ENCODE measurements at regions not wholly inside any gene's neighbourhood (a gene's known extent, or its start where the extent isn't known, plus 50 kb on each side); places are given as distances from the start of the nearest gene placed in this dataset.

DNA sequence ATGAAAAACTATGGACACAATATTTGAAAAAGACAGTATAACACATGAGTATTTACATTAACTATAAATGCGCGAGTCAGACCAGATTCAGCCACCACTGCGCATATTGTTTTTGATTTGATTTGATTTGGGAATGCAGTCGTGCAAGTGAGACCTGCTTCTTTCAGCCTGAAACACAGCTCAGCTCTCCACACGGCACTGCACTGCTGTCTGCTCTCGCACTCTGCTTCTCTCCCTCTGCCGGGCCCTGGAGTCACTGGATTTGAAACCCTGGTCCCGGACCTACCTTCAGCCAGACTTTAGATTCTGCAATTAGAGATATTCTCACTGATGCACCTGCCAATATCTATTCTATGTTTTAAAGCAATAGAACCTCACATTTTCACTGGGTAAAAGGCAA, 143.9 kb upstream of the TMEM132C start:
- Histone ChIP-seq H3K36me3 (ENCODE audit: control insufficient read depth in 2 of 4, insufficient read depth in 4 of 4, low read length in 3 of 4) (peaks cover 0 to 3% (median 0%) of the 10 kb centered on the region in 4 experiments; a peak in 1 of 8 replicates), H3K79me2 (ENCODE audit: control insufficient read depth in 1 of 2, insufficient read depth in 2 of 2, low read length in 2 of 2) (no peaks in the 10 kb centered on the region), H3K4me2 (ENCODE audit: insufficient read depth in 1 of 2, low read depth in 2 of 2, low read length in 2 of 2) (no peak overlapping the region), H2AFZ (ENCODE audit: low read length) (no peak overlapping the region), H3K14ac (ENCODE audit: insufficient read length) (no peak overlapping the region), H2AK5ac (ENCODE audit: low read depth, low read length) (no peak overlapping the region), H4K91ac (replicated peaks; ENCODE audit: insufficient read length, low read length) (no peak overlapping the region), H3K9ac (replicated peaks in 1 of 4; ENCODE audit: extremely low read depth in 1 of 4, low read depth in 3 of 4, low read length in 3 of 4) (no peak overlapping the region), H3K18ac (ENCODE audit: extremely low read depth, low read length) (no peak overlapping the region), H2BK5ac (ENCODE audit: low read depth, low read length) (no peak overlapping the region), H3K27me3 (replicated peaks in 1 of 4; ENCODE audit: control insufficient read depth in 3 of 4, extremely low read depth in 1 of 4, insufficient read depth in 3 of 4, low read length in 3 of 4) (no peaks in the 10 kb centered on the region; a peak in 1 of 7 replicates), H2BK120ac (replicated peaks; ENCODE audit: low read depth, low read length) (no peak overlapping the region), H3K27ac (ENCODE audit: low read depth, low read length) (no peak overlapping the region), H4K8ac (ENCODE audit: extremely low read depth, insufficient read depth, low read length) (no peak overlapping the region), H2BK15ac (ENCODE audit: low read length) (no peak overlapping the region), H2BK12ac (ENCODE audit: low read depth, low read length) (no peak overlapping the region), H3K4ac (replicated peaks; ENCODE audit: insufficient read length, low read depth, low read length) (no peak overlapping the region), H3K23ac (ENCODE audit: insufficient read length) (no peak overlapping the region), H3K23me2 (ENCODE audit: low read depth, low read length) (peaks cover 2% of the 10 kb centered on the region; the same call in 1 of the 2 replicates), H3K9me3 (ENCODE audit: insufficient read depth in 2 of 2, low read depth in 1 of 2, low read length in 1 of 2) (0 out of 4 replicates have a peak, but pooled peaks cover 0 to 6% of the 10 kb centered on the region in 2 experiments), H4K5ac (ENCODE audit: insufficient read length, low read depth, low read length) (no peak overlapping the region), H3K79me1 (ENCODE audit: low read depth, low read length) (no peaks in the 10 kb centered on the region), H2BK20ac (ENCODE audit: low read length) (no peak overlapping the region), H3K4me3 (ENCODE audit: extremely low read depth in 1 of 4, insufficient read depth in 2 of 4, low read depth in 3 of 4, low read length in 4 of 4) (no peak overlapping the region), H3K56ac (replicated peaks; ENCODE audit: insufficient read length, low read depth, low read length) (no peak overlapping the region), H3K4me1 (replicated peaks in 1 of 4; ENCODE audit: control insufficient read depth in 3 of 4, insufficient read depth in 4 of 4, low read length in 3 of 4) (no peaks in the 10 kb centered on the region), H4K20me1 (replicated peaks in 1 of 2; ENCODE audit: control insufficient read depth in 1 of 2, insufficient read depth in 2 of 2, low read length in 2 of 2) (no peaks in the 10 kb centered on the region)
- ChIA-PET POLR2A (ENCODE audit: partially characterized antibody) (interaction anchor here (0.5 kb wide), 1 partner anchor 10 kb away, joined by 3 read pairs; no protein-coding TSS in a partner anchor), CTCF (ENCODE audit: partially characterized antibody) (no interaction called here)
- DNase-seq (ENCODE audit: low read depth in 1 of 2, low spot score in 2 of 2) (no peak), FAIRE-seq (no peak)
- WGBS, 2 experiments (ENCODE audit: extremely low coverage in 1 of 2, insufficient coverage in 1 of 2, insufficient read length in 1 of 2, insufficient replicate concordance in 2 of 2, low coverage in 1 of 2, low lambda C conversion rate in 2 of 2, missing lambda C conversion rate in 1 of 2), result 92% methylated on average over 8 of the region's 8 CpGs; no CpG with 5 or more reads in 1 of the 2 experiments
- no peak for TF ChIP-seq PHF8 (conservative IDR thresholded peaks at IDR 0.05; ENCODE audit: low read depth, low read length)
- no peak for TF ChIP-seq KDM4A (IDR thresholded peaks at IDR 0.05; ENCODE audit: low read depth, low read length, severe bottlenecking)
- no peak for TF ChIP-seq JUN (IDR thresholded peaks at IDR 0.05; ENCODE audit: low read depth, low read length)
- TF ChIP-seq HDAC6 (IDR thresholded peaks at IDR 0.05; ENCODE audit: low read depth, low read length), result no peak
- no peak for TF ChIP-seq CHD2 (IDR thresholded peaks at IDR 0.05; ENCODE audit: low read length)
- no peak for TF ChIP-seq CBX8 (IDR thresholded peaks at IDR 0.05; ENCODE audit: borderline replicate concordance, low read depth, low read length)
- TF ChIP-seq EGR1 (IDR thresholded peaks at IDR 0.05; ENCODE audit: borderline replicate concordance, low read depth, low read length), result no peak
- no peak for TF ChIP-seq CEBPB (IDR thresholded peaks at IDR 0.05; ENCODE audit: low read depth, low read length)
- TF ChIP-seq POU5F1 (IDR thresholded peaks at IDR 0.05; ENCODE audit: low read depth, low read length), result no peak
- no peak for TF ChIP-seq BCL11A (IDR thresholded peaks at IDR 0.05; ENCODE audit: low read depth in 2 of 2, low read length in 2 of 2)
- TF ChIP-seq SIRT6 (IDR thresholded peaks at IDR 0.05; ENCODE audit: low read length), result no peak
- TF ChIP-seq BRCA1 (IDR thresholded peaks at IDR 0.05; ENCODE audit: low read depth, low read length), result no peak
- TF ChIP-seq, protein P1, sequence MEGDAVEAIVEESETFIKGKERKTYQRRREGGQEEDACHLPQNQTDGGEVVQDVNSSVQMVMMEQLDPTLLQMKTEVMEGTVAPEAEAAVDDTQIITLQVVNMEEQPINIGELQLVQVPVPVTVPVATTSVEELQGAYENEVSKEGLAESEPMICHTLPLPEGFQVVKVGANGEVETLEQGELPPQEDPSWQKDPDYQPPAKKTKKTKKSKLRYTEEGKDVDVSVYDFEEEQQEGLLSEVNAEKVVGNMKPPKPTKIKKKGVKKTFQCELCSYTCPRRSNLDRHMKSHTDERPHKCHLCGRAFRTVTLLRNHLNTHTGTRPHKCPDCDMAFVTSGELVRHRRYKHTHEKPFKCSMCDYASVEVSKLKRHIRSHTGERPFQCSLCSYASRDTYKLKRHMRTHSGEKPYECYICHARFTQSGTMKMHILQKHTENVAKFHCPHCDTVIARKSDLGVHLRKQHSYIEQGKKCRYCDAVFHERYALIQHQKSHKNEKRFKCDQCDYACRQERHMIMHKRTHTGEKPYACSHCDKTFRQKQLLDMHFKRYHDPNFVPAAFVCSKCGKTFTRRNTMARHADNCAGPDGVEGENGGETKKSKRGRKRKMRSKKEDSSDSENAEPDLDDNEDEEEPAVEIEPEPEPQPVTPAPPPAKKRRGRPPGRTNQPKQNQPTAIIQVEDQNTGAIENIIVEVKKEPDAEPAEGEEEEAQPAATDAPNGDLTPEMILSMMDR (IDR thresholded peaks at IDR 0.05; ENCODE audit: control extremely low read depth in 1 of 3, insufficient read depth in 1 of 3, low read depth in 1 of 3, low read length in 3 of 3), result no peak
